ENCODE measurements at regions not wholly inside any gene's neighbourhood (a gene's known extent, or its start where the extent isn't known, plus 50 kb on each side); places are given as distances from the start of the nearest gene placed in this dataset.

DNA sequence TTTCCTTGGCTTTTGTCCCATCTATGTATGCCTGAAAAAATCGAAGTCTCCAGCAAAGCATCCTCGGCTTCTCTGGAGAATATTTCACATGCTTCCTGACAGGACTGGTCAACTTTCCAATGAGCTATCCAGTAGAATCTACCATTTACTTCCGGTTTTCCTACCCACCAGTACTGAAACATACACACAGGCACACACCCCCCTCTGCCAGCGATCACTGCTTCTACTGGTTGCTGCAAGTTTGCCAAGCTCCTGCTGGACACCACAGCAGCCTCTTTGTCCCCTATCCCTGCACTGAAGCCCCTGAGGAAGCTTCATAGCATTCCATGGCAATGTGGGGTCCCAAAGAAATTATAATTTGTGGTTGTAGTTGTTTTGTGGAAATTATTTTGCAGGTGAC lies 536.8 kb downstream of the MATN1 start:
- TF ChIP-seq CTCF (IDR thresholded peaks at IDR 0.05 in 4 of 5, conservative IDR thresholded peaks at IDR 0.05 in 1 of 5) (no peak), POLR2A (IDR thresholded peaks at IDR 0.05) (no peak)

Measured in gastrocnemius medialis (tissue), 4 donors.